MG63 (cell line): ENCODE measurements at regions not wholly inside any gene's neighbourhood (a gene's known extent, or its start where the extent isn't known, plus 50 kb on each side); places are given as distances from the start of the nearest gene placed in this dataset.

Experiments
- DNase-seq: peaks from one replicate; pipeline ENCODE4 v3.0.0-alpha.2; 2020
- H3K27me3 ChIP-seq: fragments of 250-450 bp; sonication (Bioruptor Pico); 2 replicates; pipeline ENCODE4 v1.5.1; 2020; ENCODE audit warnings: mild to moderate bottlenecking, moderate library complexity
- H3K36me3 ChIP-seq: fragments of 250-450 bp; sonication (Bioruptor Pico); 2 replicates; pipeline ENCODE4 v1.5.1; 2020; ENCODE audit warnings: mild to moderate bottlenecking, moderate library complexity
- H3K4me3 ChIP-seq: fragments of 250-450 bp; sonication (Bioruptor Pico); 2 replicates; pipeline ENCODE4 v1.5.1; 2020; ENCODE audit warnings: mild to moderate bottlenecking, moderate library complexity
- H3K9me3 ChIP-seq: fragments of 250-450 bp; sonication (Bioruptor Pico); 2 replicates; pipeline ENCODE4 v1.5.1; 2020; ENCODE audit warnings: mild to moderate bottlenecking, moderate library complexity

DNA sequence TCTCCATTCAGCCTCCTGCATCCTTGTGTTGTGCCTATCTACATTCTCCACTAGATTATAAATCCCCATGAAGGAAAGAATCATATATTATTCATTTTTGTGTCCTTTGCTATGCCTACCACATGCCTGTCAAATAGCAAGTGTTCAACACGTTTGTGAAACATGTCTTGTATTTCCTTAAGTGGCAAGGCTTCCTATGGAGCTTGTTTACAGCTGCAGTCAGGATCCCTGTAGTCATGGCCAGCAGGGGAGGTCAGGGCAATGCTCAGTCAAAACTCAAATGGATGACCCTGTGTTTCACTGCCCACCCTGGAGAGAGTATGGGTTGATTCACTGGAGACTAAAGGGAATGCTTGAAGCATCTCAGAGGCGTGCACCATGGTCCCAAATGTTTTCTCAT is 191.7 kb upstream of the ATP11B start:
- Histone ChIP-seq H3K9me3 (no peaks in the 10 kb centered on the region), H3K27me3 (no peaks in the 10 kb centered on the region; the same call in 1 of the 2 replicates), H3K36me3 (no peaks in the 10 kb centered on the region), H3K4me3 (no peak overlapping the region)
- no peak for DNase-seq

DNA sequence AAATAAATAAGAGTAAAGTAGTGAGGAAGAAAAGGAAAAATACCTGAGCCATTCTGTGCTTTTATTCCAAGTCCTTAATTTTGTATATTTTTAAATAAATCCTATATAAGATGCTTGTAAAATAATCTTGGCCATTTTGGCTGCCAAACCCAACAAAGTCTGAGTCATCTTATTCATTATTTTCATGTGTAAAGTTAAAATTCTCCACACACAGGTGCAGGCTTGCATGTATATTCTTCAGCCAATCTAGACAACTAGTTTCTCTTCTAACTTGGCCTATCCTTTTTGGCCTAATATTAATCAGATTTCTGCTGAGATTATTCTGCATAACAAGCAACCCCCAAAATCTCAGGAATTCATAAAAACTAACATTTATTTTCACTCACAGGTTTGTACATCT is 189.8 kb upstream of the ATP11B start:
- H3K4me3 ChIP-seq = no peak overlapping the region
- H3K36me3 ChIP-seq = no peaks in the 10 kb centered on the region

DNA sequence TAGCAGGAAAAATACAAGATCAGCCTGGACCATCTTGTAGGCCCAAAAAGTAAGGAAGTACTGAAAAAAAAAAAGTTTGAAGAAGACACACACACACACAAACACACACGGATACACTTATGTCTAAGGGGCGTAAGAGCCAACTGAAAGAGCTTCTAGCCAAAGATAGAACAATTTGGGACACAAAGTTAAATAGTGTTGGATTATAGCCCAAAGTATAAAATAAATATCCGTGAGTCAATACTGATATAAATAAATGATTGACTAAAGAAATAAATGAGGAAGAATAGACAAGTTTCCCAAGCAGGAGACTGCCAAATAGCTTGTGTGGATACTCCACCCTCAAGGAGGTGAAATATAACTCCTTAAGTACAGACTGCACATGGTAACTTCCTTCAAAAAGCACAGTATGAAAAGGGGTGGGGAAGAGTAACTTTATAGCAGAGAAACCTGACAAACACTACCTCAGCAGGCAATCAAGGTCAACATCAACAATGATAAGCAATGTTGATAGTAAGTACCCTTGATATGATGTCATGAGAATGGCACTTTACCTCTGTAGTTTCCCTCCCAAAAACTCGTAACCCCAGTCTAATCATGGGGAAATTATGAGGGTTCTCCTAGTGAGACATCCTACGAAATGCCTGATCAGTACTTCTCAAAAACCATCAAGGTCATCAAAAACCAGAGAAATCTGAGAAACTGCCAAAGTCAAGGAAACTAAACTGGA is 187.3 kb upstream of the ATP11B start:
- DNase-seq = no peak
- no peaks in the 10 kb centered on the region for H3K27me3 ChIP-seq
- H3K4me3 ChIP-seq = no peak overlapping the region
- H3K36me3 ChIP-seq = no peaks in the 10 kb centered on the region
- no peaks in the 10 kb centered on the region for H3K9me3 ChIP-seq

More for the DNA sequence above, 189.8 kb upstream of the ATP11B start:
- no peak for DNase-seq
- H3K27me3 ChIP-seq = no peaks in the 10 kb centered on the region
- no peaks in the 10 kb centered on the region for H3K9me3 ChIP-seq

DNA sequence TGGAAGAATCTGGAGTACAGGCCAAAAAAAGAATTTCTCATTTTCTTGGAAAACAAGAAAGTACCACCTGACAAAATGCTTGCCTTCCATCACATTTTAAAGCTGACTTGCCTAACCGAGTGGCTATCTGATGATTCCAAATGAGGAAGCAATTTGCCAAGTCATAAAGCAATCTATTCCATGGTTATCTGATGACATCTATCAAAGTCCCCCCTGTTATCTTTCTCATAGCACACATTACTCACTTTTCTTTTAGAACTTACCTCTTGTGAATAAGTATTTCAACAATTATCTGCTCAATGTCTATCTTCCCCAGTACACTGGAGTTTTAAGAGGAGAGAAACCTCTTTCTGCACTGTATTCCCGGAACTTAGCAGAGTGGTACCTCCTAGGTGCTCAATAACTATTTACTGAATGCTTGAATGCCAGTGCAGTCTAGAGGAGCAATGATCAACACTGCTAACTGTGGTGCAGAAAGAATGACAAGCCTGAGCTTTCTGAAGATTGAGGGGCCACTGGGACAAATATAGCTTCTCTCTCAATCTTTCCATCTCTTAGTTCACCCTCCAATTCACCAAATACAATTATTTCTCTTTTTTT is 186.3 kb upstream of the ATP11B start:
- Histone ChIP-seq H3K9me3 (no peaks in the 10 kb centered on the region), H3K4me3 (no peak overlapping the region), H3K36me3 (no peaks in the 10 kb centered on the region), H3K27me3 (no peaks in the 10 kb centered on the region)
- DNase-seq = no peak

DNA sequence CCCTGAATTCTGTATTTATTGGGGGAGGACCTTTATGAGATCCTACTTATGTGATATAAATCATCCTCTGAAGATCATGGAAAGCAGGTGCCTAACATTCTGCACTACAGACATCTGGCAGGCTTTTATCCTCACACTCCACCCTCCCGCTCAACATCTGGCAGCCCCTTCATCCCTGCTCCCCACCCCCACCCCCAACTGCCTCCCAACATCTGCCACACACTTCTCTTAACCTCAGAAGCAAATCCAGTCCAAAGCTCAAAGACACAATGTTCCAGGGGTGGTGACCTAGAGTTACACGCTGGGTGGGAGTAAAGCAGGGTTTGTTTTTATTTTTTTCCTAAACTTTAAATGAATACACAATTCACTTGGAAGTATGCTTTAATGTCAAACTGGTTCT is 184.5 kb upstream of the ATP11B start:
- H3K9me3 ChIP-seq = no peaks in the 10 kb centered on the region
- H3K4me3 ChIP-seq = no peak overlapping the region
- no peaks in the 10 kb centered on the region for H3K36me3 ChIP-seq
- H3K27me3 ChIP-seq = no peaks in the 10 kb centered on the region
- no peak for DNase-seq

DNA sequence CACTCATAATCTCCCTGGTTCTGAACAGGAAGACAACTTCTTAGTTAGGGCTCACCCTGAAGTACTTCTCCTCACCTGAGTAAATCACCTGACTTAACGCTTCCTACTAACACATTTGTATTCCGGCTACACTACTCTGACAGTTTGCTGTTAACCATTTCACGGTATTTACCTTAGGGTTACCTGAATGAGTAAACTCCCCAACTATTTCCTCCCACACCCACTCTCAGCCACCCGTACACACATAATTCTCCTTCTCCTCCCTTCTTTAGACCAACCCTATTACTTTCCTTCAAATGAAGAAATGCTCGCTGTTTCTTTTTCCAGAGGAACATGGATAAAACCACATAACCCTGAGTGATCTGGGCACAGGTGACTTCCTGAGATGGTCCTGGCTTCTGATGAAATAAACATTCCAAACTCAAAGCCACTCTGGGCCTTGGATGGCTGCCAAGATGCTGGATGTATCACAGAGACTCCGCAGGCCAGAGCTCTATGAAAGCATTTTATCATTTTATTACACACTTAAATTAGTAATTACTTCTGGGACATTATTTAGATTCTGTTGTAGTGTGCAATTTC is 183.6 kb upstream of the ATP11B start:
- no peak for DNase-seq
- H3K4me3 ChIP-seq = no peak overlapping the region

DNA sequence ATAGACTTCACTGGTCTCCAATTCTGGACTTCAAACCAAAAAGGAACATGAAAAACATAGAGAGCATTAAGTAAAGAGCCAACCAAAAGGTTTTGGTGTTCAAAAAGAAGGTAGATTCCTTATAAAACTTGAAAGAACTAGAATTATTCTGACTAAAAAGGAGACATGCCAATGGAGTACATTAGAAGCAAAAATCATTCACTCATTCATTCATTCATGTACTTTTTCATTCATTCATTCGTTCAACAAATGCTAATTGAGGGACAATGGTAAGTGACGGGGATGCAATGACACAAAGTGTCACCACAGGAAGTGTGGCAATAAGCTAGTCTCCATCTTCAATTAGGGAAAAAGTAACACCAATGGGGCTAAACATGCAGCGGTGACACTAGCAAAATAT is 181.0 kb upstream of the ATP11B start:
- H3K9me3 ChIP-seq = no peaks in the 10 kb centered on the region
- H3K4me3 ChIP-seq = no peak overlapping the region
- 0 out of 2 replicates have a peak, but pooled peaks cover 2% of the 10 kb centered on the region for H3K27me3 ChIP-seq
- no peak for DNase-seq
- no peaks in the 10 kb centered on the region for H3K36me3 ChIP-seq

More for the DNA sequence above, 183.6 kb upstream of the ATP11B start:
- Histone ChIP-seq H3K9me3 (no peaks in the 10 kb centered on the region), H3K27me3 (0 out of 2 replicates have a peak, but pooled peaks cover 1% of the 10 kb centered on the region), H3K36me3 (no peaks in the 10 kb centered on the region)

DNA sequence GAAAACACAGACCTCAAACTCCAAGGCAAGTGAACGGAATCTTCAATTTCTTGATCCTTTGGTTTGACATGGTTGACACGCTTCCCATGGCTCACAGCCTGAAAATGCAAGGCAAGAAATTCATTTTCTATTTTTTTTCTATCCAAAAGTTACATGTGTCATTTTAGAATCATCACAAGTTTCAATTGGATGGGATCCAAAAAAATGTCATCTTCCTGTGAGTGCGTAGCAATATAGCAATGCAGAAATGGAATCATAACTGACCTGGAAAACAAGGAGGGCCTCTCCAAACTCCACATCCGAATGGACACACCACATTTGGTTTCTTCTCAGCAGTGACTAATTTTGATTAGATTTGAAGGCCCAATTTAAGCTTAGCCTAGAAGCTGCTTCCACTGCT is 175.8 kb upstream of the ATP11B start:
- no peak for DNase-seq
- Histone ChIP-seq H3K9me3 (no peaks in the 10 kb centered on the region), H3K36me3 (no peaks in the 10 kb centered on the region), H3K27me3 (0 out of 2 replicates have a peak, but pooled peaks cover 2% of the 10 kb centered on the region), H3K4me3 (no peak overlapping the region)

DNA sequence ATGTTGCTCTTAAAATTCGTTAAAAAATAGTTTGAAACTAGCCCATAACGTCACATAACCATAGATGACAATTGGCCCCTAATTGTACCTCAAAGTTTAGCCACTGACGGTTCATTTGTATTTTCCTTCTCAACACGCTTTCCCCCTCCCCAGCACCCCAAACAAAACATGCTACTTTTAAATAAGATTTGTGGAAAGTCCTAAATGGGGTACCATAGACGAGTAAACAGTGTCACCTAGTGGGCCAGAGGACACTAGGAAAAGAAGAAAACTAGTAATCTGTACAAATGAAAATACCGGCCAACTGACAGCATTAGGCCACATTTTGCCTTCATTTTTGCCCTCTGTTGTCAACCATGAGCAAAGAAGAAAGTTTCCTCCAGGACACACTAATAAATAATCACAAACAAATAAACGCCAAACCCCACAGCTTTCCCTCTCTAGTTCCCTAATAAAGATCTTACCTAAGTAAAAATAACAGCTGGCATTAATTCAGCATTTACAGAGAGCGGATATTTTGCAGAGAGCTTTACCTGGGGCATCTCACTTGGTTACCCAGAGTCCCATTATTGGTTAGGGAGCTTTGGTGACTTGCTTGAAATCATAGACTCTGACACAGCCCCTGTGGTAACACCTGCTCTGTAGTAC is 175.1 kb upstream of the ATP11B start:
- Histone ChIP-seq H3K4me3 (no peak overlapping the region), H3K36me3 (no peaks in the 10 kb centered on the region), H3K9me3 (no peaks in the 10 kb centered on the region), H3K27me3 (0 out of 2 replicates have a peak, but pooled peaks cover 4% of the 10 kb centered on the region)
- no peak for DNase-seq

DNA sequence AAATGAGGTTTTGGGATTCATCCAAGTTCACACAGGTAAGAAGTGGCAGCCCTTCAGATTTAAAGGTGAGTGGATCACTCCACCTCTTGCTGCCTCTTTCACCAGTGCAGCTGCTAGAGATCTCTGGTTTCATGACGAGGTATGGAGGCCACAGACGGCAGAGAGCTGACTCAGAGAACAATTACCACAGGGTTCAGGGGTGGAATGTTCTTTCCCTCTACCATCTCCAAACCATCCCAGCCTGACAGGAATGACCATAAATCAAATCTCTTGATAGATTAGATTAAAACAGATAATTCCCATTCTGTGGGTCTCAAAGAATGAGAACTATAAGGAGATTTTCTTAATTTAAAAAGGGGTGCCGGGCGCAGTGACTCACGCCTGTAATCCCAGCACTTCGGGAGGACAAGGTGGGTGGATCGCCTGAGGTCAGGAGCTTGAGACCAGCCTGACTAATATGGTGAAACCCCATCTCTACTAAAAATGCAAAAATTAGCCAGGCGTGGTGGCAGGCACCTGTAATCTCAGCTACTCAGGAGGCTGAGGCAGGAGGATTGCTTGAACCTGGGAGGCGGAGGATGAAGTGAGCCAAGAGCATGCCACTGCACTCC is 174.2 kb upstream of the ATP11B start:
- Histone ChIP-seq H3K27me3 (0 out of 2 replicates have a peak, but pooled peaks cover 5% of the 10 kb centered on the region), H3K36me3 (no peaks in the 10 kb centered on the region), H3K4me3 (no peak overlapping the region), H3K9me3 (no peaks in the 10 kb centered on the region)
- no peak for DNase-seq

DNA sequence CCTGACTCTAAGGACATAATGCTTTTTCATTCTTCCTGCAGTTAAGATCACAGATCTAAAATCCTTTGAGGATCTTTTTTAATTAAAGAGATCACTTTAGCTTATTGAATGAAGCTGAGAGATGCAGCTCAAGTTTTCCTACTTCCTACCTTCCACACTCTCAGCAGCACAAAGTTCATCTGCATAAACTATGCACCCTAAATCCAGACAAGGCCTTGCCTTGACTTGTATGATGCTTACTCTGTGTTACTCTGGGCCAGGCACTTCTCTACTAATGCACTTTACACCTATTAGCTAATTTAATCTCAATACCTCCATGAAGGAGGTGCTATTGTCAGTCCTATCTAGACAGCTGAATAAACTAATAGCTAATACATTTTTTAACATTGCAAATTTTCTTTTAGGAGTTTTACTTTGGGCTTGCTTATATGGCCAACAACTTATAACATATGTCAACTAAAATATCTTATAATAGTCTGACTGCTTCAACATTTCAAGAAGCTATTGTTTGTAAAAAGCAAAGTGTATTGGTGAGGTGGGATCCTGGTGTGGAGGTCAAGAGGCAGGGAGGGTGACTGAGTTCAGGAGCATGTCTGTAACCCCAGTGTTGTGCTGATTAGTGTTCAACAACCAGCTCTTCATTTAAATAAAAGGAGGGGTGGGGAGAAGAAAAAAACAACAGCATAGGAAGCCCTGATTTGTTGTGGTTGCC is 172.4 kb upstream of the ATP11B start:
- peaks cover 3% of the 10 kb centered on the region; the same call in 1 of the 2 replicates for H3K27me3 ChIP-seq
- no peaks in the 10 kb centered on the region for H3K9me3 ChIP-seq
- no peak for DNase-seq
- H3K36me3 ChIP-seq = no peaks in the 10 kb centered on the region
- no peak overlapping the region for H3K4me3 ChIP-seq

DNA sequence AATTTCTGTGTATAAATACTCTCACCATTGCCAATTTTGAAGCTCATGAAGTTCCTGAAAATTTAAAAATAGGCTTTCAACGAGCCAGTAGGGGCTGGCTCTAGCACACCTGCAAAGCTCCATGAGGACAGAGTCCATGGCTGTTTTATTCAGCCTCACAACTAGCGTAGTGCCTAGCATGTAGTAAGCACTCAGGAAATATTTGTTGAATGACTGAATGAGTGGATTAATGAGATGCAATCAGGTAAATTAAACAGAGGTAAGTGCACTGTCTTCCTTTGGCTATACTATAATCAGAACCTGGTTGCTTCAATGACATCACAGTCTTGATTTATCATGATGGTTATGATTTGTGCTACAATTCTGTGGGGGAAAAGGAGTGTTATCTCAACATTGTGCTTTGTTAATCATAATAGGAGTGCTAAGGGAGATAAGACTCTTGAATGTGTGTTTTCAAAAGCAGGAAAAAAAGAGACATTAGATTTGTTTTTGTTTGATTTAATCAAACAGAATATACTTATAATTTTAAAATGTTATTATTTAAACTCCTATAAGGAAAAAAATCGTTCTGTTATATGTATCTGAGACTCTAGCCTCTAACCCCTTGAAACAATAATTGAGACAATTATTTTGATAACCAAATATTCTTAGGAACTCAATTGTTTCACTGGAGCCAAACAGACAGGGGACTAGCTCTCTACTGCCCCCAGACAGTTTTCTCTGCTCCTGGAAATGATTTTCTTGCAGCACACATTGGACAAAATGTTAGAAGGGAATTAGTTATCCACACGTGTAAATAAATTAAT is 171.7 kb upstream of the ATP11B start:
- no peaks in the 10 kb centered on the region for H3K9me3 ChIP-seq
- no peaks in the 10 kb centered on the region for H3K36me3 ChIP-seq
- H3K27me3 ChIP-seq = peaks cover 3% of the 10 kb centered on the region; the same call in 1 of the 2 replicates
- DNase-seq = no peak
- no peak overlapping the region for H3K4me3 ChIP-seq

DNA sequence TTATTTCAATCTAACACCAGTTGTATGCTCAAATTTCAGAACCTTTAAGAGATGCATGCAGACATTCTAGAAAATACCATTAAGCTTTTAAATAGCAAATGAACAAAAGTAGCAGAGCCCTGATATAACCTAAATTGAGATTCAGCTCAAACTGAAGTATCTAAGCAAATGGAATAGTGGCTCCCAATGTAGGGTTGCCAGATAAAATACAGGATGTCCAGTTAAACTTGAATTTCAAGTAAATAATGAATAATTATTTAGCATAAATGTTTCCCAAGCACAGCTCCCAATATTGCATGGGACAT is 171.1 kb upstream of the ATP11B start:
- H3K36me3 ChIP-seq = no peaks in the 10 kb centered on the region
- H3K4me3 ChIP-seq = no peak overlapping the region
- H3K27me3 ChIP-seq = peaks cover 5% of the 10 kb centered on the region; the same call in 1 of the 2 replicates
- H3K9me3 ChIP-seq = no peaks in the 10 kb centered on the region
- no peak for DNase-seq

DNA sequence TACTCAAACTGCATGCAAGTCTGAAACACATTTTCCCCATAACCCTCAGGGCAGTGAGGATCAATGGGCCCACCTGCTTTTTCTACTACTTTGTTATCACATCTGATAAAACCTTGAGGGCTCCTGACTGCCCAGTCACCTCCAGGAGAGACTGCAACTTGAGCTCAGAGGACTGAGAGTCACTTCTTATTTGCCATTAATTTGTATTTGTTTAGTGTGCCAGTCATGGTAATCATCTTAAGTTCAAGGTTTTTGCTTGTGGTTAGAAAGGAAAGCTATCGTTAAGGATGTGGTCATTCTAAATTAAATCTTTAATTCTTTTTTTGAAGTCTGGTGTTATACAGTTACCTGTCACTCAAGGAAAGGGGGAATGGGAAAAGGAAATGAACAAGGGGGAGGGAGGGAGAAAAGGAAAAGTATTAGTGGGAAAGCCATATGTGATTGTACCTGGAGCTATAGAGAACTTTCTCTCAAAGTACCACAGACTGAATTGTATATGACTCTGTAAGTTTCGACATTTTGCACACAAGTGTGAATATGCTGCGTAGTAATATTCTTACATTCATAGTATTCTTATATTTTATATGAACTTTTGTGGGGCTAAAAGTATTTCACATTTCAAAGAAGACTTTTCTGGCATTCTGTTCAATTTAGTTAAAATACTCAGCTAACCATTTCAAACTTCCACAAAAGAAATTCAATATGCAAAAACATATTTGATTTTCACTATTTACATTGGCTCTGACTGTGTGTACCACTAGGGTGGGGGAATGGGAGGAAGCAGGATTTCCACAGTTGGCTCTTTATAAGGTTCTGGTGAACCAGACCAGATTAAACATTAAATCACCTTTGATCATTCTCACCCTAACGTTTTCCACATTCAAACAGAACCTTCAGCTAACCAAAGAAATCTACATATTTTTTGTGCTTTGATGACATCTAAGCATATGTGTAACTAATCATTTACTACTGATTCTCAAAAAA is 166.5 kb upstream of the ATP11B start:
- DNase-seq = no peak
- Histone ChIP-seq H3K4me3 (no peak overlapping the region), H3K9me3 (no peaks in the 10 kb centered on the region), H3K27me3 (peaks cover 5% of the 10 kb centered on the region), H3K36me3 (no peaks in the 10 kb centered on the region)

DNA sequence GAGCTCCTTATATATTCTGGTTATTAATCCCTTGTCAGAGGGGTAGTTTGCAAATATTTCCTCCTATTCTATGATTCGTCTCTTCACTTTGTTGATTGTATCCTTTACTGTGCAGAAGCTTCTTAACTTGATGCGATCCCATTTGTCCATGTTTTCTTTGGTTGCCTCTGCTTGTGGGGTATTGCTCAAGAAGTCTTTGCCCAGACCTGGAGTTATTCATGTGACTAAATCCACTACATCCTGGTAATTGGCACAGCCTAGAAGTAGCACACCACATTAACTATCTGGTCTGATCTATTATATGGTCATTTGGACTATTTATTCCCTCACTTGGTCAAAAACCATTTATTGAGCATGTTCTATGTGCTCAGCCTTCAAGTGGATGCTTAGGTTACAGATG is 164.8 kb upstream of the ATP11B start:
- H3K9me3 ChIP-seq = no peaks in the 10 kb centered on the region
- H3K27me3 ChIP-seq = peaks cover 2% of the 10 kb centered on the region
- H3K36me3 ChIP-seq = no peaks in the 10 kb centered on the region
- DNase-seq = no peak
- no peak overlapping the region for H3K4me3 ChIP-seq
